Uterus (tissue), 2 donors: ENCODE measurements at regions not wholly inside any gene's neighbourhood (a gene's known extent, or its start where the extent isn't known, plus 50 kb on each side); places are given as distances from the start of the nearest gene placed in this dataset.

Experiments used
- CTCF ChIP-seq, 4 experiments: fragments of 200-600 bp in 2 of 4; fragments of 450-650 bp in 2 of 4; sonication (generic) in 2 of 4; IDR thresholded peaks; one replicate each; pipeline ENCODE4 v1.5.1; 2016 to 2019; ENCODE audit warnings: antibody characterized with exemption in 4 of 4, mild to moderate bottlenecking in 2 of 4, moderate library complexity in 1 of 4
- POLR2A ChIP-seq, 2 donors: fragments of 450-650 bp; IDR thresholded peaks; one replicate each; pipeline ENCODE4 v1.6.1; 2016; ENCODE audit warnings: antibody characterized with exemption in 2 of 2, mild to moderate bottlenecking in 1 of 2, moderate library complexity in 1 of 2

GRCh38 chr9:22857316-22857715, 410.7 kb downstream of the DMRTA1 start:
- TF ChIP-seq CTCF (IDR thresholded peaks at IDR 0.05), result no peak
- no peak for TF ChIP-seq POLR2A (IDR thresholded peaks at IDR 0.05)
